Testis (tissue), 2 donors: ENCODE measurements at regions not wholly inside any gene's neighbourhood (a gene's known extent, or its start where the extent isn't known, plus 50 kb on each side); places are given as distances from the start of the nearest gene placed in this dataset.

Source experiments
- POLR2A ChIP-seq: fragments of 450-650 bp; IDR thresholded peaks from one replicate; pipeline ENCODE4 v1.6.1; 2017; ENCODE audit warnings: antibody characterized with exemption, mild to moderate bottlenecking, moderate library complexity
- TF ChIP-seq, protein P1 (sequence below), 3 experiments: fragments of 450-650 bp in 2 of 3; fragments of 200-600 bp in 1 of 3; sonication (generic) in 1 of 3; IDR thresholded peaks; one replicate each; pipeline ENCODE4 v1.5.1; 2016 to 2019; ENCODE audit warnings: antibody characterized with exemption in 3 of 3, mild to moderate bottlenecking in 2 of 3, moderate library complexity in 1 of 3

DNA sequence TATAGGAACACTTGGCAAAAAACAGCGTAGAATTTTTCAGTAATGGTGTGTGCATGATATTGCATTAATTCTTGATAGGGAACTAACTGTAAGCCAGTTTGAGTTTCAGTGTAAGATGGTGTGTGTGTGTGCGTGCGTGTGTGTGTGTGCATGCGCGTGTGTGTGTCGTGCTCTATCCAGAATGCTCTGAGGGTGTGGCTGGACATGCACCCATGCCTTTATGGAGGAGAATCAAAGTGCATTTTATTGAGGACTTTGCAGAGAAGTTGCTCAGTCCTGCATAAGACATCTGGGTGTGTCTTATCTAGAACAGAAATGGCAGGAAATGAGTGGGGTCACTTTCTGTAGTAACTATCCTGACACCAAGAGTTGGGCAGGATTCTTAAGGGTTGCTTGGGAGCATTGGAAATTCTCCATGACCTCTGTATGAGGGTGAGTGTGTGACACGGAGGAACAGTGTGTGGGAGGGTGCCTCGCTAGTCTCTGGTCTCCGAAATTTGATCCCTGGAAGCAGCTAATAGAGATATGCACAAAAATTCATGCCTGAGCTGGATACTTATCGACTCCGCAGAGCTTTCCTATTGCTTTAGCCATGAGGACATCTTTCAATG, 252.2 kb downstream of the TSHZ3 start:
- TF ChIP-seq, protein P1, sequence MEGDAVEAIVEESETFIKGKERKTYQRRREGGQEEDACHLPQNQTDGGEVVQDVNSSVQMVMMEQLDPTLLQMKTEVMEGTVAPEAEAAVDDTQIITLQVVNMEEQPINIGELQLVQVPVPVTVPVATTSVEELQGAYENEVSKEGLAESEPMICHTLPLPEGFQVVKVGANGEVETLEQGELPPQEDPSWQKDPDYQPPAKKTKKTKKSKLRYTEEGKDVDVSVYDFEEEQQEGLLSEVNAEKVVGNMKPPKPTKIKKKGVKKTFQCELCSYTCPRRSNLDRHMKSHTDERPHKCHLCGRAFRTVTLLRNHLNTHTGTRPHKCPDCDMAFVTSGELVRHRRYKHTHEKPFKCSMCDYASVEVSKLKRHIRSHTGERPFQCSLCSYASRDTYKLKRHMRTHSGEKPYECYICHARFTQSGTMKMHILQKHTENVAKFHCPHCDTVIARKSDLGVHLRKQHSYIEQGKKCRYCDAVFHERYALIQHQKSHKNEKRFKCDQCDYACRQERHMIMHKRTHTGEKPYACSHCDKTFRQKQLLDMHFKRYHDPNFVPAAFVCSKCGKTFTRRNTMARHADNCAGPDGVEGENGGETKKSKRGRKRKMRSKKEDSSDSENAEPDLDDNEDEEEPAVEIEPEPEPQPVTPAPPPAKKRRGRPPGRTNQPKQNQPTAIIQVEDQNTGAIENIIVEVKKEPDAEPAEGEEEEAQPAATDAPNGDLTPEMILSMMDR (IDR thresholded peaks at IDR 0.05) = no peak
- TF ChIP-seq POLR2A = no peak
